ENCODE measurements at regions not wholly inside any gene's neighbourhood (a gene's known extent, or its start where the extent isn't known, plus 50 kb on each side); places are given as distances from the start of the nearest gene placed in this dataset.
"Not testable (repeated sequence)": the region's sequence is repeated elsewhere in the genome, so short reads cannot be mapped to it uniquely, and the experiment has no call there.

DNA sequence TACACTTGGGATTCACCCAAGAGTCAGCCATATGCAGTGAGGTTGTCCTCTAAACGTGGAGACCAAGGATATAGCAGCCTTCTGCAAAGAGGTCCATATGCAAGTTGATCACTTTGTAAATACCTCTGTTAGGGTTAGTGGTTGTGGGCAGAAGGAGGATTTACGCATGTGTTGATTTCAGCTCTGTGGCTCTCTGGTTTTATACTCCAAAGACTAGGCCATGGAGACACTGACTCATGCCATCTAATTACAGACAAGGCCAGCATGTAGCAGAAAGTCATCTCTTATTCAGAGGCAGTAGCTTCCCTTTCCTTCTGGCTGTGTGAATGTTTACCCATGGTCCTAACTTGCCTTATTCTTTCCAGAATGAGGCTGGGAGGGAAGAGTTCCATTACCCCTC is 140.9 kb upstream of the GOLGA6L4 start:
- not testable (repeated sequence) for DNase-seq

DNA sequence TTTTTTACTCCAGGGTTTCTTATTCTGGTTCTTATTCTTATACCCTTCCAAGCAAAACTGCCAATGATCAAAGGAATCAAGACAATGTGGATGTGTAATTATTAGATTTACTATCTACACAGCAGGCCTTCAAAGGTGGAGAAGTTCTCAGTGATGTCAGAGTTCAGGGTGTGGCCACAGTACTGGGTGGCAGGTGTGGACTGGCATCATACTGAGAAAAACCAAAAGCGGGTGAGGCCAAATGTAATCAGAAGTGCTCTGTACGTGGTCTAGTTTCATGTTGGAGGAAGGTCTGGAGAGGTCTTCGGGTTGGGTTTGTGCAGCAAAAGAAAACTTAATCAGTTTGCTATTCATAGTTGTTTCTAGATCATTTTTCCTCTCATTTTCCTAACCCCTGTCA is 138.5 kb upstream of the GOLGA6L4 start:
- not testable (repeated sequence) for DNase-seq

DNA sequence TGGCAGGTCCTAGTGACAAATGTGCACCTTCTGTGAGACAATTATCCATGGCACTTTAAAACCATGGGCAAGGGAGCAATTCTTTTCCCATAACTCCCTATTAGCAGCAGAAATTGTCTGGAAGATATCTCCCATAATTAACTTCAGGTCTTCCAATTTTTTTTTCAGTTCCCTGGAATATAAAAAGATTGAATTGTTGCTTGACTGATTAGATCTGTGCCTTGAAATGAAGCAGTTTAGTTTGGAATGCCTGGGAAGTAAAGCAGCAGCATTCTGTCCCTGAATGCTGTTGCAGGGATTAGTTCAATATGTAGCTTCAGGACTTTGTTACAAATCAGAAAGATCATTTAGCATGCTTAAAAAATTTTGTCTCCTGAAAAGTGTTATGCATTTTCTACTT is 137.0 kb upstream of the GOLGA6L4 start:
- no peak for DNase-seq

DNA sequence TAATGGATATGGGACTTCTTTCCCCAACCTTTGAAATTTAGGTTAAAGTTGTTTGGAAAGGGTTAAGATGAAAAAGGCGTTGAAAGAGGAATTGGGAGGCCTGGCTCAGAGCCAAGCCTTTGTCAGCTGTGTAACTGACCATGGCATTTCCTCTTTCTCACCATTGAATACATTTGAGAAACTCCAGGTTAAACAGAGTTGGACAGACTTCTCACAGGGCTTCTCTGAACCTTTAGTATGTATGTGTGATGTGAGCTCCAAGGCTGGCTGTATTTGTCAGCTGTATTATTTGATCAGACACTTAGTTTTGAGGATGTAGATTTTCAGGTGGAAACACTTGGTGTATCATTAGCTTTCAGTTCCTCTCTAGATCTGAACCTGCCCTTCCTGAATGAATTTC is 136.4 kb upstream of the GOLGA6L4 start:
- peak; percentile 84 to 89 (median 87) for DNase-seq

DNA sequence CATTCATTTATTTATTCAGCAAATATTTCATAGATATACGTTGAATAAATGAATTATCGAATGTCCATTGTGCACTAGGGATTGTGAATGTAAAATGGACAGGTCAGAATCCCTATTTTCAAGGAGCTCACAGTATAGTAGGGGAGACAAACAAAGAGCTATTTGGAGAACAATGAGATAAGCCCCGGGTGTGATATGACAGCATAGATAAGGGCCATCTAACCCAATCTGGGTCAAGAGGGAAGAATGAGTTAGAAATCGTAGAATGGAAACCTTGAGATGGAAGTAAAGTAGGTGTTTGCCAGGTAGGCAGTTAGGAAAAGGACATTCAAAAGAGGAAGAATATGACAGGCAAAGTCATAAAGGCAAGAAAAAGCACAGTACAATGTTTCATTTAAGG is 132.2 kb upstream of the GOLGA6L4 start:
- DNase-seq = no peak

DNA sequence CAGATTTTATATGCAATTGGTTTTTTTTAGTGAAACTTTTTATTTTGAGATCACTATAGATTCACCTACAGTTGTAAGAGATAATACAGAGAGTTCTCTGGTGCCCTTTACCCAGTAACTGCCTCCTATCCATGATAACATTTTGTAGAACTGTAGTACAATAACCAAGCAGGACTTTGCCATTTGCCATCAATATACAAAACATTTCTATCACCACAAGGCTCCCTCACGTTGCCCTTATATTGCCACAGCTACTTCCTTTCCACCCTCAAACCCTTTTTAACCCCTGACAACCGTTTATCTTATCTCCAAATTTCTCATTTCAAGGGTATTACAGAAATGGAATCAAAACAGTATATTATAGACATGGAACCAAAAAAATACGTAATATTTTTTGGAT is 130.7 kb upstream of the GOLGA6L4 start:
- DNase-seq = no peak

DNA sequence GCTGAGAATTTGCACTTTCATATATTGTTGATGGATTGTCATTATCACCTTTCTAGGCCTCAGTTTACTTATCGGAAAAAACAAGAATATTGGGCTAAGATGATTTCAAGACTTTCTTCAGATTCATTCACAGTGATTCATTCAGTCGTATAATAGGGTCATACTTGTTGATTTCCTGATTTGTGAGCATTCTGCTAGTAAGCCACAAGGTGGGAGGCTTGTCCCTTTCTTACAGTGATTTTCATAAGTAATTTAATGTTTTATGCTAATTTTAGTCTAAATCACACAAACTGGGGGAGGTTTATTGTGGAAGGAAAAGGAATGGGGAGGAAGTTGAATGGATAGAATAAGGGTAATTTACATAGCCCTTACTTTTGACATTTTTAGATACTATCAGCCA is 126.8 kb upstream of the GOLGA6L4 start:
- DNase-seq = peak; percentile 4 to 23 (median 19)

DNA sequence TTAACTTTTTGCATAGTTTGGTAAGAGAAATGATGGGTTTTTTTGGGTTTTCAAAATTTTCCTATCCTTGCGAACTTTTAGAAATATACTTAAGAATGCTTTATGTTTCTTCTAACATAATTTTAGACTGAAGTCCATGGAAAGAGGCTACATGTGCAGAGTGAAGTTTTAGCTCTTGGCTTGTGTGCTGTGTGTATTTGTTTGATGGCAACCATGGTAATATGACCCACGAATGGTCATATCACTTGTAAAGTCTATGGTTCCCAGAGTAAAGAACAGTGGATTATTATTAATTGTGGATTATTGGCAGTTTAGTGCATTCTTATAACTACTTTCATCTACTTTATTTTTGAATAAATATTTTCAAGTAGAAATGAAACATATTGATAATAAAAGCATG is 124.0 kb upstream of the GOLGA6L4 start:
- no peak for DNase-seq

DNA sequence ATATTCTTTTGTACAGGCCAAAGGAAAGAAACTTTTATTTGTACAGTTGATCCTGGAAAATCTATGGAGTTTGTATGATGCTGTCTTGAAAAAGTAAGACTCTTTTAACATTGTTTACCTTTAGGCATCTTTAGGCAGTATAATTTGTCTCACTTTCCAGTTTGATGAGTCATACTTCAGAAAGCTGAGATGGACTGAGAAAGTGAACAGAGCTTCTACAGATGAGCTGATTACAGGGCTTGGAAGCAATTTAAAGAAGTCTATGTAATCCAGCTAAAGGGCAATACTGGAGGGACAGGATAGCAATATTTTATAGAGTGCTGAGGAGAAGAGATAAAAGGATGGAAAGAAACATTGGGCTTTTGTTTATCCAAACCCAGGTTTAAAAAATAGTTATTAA is 123.5 kb upstream of the GOLGA6L4 start:
- no peak for DNase-seq

DNA sequence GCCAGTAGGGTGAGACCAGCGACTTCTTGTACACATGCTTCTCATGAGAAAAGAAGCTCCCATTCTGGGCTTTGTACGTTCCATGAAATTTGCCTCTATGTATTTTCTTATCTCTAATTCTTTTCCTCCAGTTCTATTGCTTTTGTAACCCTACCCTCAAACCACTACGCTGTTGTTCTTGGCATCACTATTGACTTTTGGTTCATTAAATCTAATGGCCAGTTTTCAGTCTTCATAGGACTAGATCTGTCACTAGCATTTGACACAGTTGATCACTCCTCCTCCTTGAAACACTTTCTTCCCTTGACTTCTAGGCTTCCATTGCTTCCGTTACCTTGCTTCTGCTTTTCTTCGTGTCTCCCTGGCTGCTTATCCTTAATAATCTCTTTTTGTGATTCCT is 121.7 kb upstream of the GOLGA6L4 start:
- no peak for DNase-seq

DNA sequence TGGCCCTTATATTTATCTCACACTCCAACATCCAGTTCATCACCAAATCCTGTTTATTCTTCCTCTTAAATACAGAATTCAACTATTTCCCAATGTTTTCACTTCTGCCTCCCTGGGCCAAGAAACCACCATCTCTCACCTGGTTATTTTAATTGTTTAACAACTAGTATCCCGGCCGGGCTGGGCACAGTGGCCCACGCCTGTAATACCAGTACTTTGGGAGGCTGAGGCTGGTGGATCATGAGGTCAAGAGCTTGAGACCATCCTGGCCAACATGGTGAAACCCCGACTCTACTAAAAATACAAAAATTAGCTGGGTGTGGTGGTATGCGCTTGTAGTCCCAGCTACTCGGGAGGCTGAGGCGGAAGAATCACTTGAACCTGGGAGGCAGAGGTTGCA is 120.9 kb upstream of the GOLGA6L4 start:
- not testable (repeated sequence) for DNase-seq

DNA sequence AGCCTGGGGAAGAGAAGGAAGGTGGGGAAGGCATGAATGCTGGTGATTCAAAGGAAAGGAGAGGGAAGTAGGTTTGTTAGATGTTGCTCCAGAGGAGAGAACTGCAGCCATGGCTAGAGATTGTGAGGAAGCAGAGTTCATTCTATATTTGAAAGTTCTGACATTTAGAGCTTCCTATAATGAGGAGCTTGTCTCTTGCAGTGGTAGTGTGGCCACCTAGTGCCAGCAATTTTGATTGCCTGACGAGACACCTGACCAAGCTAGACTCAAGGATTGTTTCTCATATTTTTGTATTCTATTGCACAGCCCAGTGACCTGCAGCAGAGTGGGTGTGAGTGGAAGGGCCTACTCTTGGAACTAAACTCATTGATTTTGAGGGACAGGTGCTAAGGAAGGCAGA is 116.2 kb upstream of the GOLGA6L4 start:
- peak in 1 of 3 donors; percentile 15 for DNase-seq

DNA sequence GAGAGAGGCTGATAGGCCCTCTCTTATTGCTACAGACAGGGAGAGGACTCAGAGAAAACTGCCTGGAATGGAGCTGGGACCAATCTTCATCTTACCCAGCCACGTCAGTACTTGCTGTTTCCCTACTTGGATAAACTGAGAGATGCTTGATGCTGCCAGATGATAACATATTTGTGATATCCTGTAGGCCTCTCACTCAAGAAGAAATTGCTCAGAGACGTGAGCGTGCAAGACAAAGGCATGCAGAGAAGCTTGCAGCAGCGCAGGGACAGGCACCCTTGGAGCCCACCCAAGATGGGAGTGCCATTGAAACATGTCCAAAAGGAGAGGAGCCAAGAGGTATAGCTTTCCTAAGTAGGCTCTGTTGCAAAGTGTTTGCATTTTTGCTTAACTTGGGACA is 114.7 kb upstream of the GOLGA6L4 start:
- DNase-seq = not testable (repeated sequence)

DNA sequence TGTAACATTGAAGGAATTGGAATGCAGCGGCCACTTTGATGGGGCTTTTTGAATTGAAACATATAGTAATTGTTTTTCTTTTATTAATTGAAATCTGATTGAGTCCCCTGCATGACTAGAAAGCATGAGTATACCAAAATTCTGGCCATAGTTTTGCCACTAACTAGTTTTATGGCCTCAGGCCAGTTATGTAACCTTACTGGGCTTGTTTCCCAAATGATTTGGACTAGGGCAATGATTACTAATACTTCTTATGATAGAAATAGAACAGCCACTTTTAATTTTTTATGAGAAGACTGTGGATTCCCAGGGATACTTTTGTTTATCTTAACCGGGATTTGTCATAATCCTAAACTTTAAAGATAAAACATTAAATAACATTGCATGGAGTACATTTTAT is 106.9 kb upstream of the GOLGA6L4 start:
- DNase-seq = not testable (repeated sequence)

DNA sequence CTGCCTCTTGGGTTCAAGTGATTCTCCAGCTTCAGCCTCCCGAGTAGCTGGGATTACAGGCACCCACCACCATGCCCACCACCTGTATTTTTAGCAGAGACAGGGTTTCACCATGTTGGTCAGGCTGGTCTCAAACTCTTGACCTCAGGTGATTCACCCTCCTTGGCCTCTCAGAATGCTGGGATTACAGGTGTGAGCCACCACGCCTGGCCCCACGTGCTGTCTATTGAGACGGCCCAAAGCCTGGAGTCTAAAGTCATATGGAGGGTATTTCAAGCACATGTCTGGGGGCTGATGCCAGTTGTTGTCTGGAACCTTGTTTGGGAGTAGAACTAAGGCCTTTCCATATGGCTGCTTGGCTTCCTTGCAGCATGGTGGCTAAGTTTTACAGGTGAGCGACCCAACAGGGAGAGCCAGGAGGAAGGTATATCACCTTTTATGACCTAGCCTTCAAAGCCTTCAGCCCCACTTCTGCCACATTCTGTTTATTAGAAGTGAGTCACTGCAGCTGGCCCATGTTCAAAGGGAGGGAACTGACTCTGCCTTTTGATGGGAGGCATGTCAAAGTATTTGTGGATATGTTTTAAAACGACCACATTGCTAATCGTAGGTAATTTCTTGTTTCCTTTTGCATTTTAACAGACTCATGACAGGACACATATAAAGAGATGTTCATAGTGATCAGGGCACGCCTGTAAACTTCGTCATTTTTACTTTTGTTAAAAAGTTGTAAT is 105.3 kb upstream of the GOLGA6L4 start:
- not testable (repeated sequence) for DNase-seq

DNA sequence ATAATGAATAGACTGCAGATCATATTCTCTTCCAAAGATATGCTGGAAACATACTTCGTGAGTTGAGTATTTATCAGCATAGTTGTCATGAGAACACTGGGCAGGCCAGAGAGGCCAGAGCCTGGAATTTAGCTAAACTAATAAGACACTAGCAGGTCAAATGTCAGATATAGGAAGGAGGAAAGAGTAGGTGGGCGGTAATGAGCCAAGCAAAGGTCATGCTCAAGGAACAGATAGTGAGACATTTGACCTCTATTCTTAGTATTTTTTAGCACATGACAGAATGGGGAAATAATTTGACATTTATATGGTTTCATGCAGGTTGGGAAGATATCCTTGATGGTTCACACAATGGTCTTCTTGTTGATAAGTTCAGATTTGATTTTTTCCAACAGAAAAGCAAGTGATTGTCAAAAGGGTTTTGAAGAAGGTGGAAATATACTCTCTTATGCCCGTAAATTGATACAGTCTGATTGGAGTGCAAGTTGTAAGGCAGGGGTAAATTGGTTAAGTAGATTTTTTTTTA is 99.6 kb upstream of the GOLGA6L4 start:
- DNase-seq = peak in 2 of 3 donors; percentile 17 to 23

DNA sequence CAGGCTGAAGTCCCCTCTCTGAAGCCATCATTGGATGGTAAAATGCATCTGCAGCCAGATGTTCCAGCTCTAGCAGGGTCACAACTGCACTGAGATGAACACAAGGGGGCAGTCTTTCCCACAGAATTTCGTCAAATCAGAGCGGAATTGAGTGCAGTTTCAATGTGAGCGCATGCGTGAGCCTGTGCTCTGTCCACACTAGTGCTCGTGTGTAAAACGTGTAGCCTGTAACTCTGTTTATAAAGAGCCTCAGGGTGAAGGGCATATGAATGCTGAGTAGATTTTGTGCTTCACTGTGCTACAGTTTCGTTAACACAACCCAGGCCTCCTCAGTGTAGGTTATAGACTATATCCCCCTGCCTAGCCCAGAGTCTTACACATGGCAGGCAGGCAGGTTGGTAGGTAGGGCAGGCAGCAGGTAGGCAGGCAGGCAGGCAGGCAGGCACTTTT is 92.7 kb upstream of the GOLGA6L4 start:
- DNase-seq = peak; percentile 88 to 93 (median 89)

DNA sequence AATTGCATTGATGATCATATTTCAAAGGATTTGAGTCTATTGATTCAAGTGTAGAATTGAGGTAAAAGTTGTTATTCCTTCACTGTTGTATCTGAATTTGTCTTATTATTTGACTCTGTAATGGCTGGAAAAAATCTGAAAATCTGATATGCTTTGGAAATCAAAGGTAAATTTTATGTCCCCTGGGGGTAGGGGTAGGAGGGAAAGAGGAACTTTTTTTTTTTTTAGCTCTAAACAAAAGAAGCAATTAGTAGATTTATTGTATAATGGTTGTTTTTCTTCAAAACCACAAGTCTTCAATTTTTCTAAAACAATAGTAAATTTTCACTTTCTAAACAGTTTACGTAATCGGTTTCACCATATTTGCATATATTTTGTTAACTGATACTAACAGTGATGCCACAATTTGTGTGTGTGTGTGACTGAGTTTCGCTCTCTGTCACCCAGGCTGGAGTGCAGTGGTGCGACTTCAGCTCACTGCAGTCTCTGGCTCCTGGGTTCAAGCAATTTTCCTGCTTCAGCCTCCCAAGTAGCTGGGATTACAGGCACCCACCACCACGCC is 91.7 kb upstream of the GOLGA6L4 start:
- DNase-seq = no peak

DNA sequence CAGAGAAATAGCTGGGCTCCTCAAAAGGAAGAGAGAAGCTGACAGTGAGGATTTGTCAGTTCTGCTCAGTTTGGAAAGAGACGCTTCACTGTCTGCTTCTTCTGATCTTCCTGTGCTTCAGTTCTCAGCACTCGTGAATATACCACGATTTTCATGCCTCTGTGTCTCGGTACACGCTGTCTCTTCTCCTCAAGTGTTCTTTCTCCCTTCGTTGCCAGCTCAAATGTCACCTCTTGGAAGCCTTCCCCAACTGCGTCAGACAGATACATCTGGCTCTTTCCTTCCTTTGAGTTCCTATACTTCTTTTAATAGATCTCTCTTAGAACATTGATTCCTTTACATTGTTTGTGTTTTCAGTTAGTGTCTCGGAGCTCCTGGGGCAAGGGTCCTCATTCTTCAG is 90.6 kb upstream of the GOLGA6L4 start:
- DNase-seq = not testable (repeated sequence)

DNA sequence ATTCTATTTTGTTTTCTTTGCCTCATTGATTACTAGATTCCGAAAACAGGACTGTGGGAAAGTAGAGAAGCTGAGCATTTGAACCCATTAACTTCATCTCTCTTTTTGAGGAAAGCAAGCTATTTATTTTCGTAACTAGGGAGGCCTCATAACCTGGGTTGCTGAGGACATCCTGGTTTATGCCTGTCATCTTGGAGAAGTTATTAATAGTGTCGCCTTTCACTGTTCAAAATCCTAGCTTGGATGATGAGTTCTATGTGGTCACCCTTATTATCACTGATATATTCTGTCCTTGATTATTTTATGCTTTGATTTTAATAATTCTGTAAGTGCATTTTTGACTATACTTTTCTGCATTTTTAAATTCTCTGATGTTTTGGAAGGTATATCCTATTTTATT is 89.3 kb upstream of the GOLGA6L4 start:
- not testable (repeated sequence) for DNase-seq

DNA sequence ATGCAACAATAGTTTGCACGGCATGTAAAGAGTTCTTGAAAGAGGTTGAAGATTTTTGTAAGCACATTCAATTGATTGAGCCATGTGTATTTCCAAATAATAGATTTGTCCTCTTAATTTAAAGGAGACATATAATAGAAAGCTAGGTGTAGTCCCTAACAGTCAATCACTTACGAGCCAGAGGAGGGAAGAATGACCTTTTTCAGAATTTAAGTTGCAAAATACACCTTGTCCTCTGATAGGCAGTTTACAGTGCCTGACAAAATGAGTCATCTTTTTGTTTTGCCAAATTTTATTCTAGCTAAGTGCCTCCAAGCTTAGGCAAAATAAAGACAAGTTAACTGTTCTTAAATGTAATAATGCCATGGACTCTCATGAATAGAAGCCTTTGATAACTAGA is 88.3 kb upstream of the GOLGA6L4 start:
- DNase-seq = not testable (repeated sequence)

DNA sequence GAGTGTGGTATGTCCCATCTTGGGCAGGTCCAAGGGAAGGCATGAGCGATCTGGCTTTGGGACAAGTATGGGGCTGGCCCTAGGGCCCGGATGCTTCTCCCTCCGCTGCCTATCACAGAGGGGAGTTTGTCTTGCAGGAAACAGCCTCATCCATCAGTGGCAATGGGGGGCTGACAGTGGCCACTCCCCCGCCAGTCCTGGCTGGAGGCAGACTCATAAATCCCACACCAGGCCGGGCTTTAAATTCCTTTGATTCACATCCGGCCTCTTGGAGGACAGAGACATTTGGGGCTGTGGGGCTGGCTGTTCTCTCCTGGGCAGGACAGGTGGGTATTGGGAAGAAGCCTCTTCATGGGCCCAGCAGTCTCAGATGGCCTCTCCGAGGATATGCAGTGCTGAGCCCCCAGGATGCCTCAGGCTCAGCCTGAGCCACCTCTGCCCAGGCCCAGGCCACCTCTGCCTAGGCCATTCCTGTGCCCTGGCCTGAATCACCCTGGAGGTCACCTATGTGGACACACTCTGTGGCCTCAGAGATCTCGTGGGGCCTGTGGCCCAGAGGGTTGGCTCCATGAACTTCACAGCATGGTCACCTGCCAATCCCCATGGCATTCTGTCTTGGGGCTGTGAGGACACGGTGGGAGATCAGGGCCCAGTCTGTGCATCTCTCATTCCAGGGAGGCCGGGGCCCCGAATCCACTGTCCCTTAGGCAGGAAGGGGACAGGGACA is 84.2 kb upstream of the GOLGA6L4 start:
- no peak for DNase-seq

DNA sequence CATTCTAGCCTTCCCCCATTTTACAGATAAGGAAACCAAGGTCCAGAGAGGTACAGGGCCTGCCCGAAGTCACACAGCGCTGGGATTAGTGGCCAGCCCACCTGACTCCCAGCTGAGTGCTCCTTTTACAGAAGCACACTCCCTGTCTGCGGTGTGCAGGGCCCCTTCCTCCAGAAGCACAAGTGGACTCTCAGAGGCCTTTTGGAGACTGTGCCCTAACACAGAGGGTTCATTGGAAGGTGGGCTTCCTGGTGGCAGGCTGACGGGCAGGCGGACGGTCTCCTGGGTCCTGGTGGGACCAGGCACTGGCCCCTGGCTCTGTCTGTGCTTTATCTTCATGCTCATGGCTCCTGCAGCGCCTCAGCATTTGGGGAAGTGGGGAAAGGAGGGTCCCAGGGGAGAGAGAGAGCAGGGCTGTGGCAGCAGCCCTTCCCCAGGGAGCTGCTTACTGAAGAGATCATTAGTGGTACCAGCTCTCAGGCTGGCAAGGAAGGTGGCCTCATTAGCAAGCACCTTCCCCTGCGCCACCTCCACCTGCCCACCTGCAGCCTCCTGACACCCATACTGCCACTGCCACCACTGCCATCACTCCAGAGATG is 83.1 kb upstream of the GOLGA6L4 start:
- DNase-seq = not testable (repeated sequence)
